Calu3 (cell line): ENCODE measurements at regions not wholly inside any gene's neighbourhood (a gene's known extent, or its start where the extent isn't known, plus 50 kb on each side); places are given as distances from the start of the nearest gene placed in this dataset.

Experiments used
- BruUV-seq: library from RNA; stranded (reverse); fragments of 400-500 nt; replicated peaks from 2 replicates; lab custom pipeline; 2021; lab: Mats Ljungman, UMichigan
- CTCF ChIA-PET: fragments of 300-600 bp; sonication (Branson Sonifier 250); formaldehyde crosslinking; loops from one replicate; lab custom pipeline; 2022; ENCODE audit warnings: antibody characterized with exemption; lab: Charles Lee
- DNase-seq: peaks from one replicate; pipeline ENCODE4 v3.0.0; 2022
- H3K27ac Mint-ChIP-seq: one replicate; pipeline ENCODE4 v1.8.0; 2022; ENCODE audit warnings: mixed read lengths; ENCODE audit not compliant: unreplicated experiment
- H3K27me3 Mint-ChIP-seq: one replicate; pipeline ENCODE4 v1.8.0; 2022; ENCODE audit warnings: mixed read lengths; ENCODE audit not compliant: unreplicated experiment
- H3K36me3 Mint-ChIP-seq: one replicate; pipeline ENCODE4 v1.8.0; 2022; ENCODE audit warnings: mild to moderate bottlenecking, moderate library complexity, mixed read lengths; ENCODE audit not compliant: insufficient read depth, unreplicated experiment
- H3K4me1 Mint-ChIP-seq: one replicate; pipeline ENCODE4 v1.8.0; 2022; ENCODE audit warnings: mild to moderate bottlenecking, low read depth, mixed read lengths; ENCODE audit not compliant: unreplicated experiment
- H3K4me3 Mint-ChIP-seq: one replicate; pipeline ENCODE4 v1.8.0; 2022; ENCODE audit warnings: mild to moderate bottlenecking, low read depth, moderate library complexity, mixed read lengths; ENCODE audit not compliant: unreplicated experiment
- H3K9me3 Mint-ChIP-seq: one replicate; pipeline ENCODE4 v1.8.0; 2022; ENCODE audit warnings: low read depth, mixed read lengths; ENCODE audit not compliant: unreplicated experiment
- intact Hi-C: fragments of 100-400 bp; cut with micrococcal nuclease; formaldehyde crosslinking; loops from one replicate; pipeline ENCODE4 v1.10.0; 2022; ENCODE audit not compliant: unreplicated experiment
- TF ChIP-seq, protein P1 (sequence below): fragments of 200-600 bp; IDR thresholded peaks from one replicate; pipeline ENCODE4 v1.8.0; 2022; ENCODE audit warnings: antibody characterized with exemption; ENCODE audit not compliant: unreplicated experiment

DNA sequence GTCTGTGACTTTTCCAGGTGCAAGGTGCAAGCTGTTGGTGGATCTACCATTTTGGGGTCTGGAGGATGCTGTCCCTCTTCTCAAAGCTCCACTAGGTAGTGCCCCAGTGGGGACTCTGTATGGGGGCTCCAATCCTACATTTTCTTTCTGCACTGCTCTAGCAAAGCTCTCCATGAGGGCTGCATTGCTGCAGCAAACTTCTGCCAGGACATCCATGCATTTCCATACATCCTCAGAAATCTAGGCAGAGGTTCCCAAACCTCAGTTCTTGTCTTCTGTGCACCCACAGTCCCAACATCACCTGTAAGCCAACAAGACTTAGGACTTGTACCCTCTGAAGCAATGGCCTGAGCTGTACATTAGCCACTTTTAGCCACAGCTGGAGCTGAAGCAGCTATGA lies 694.5 kb upstream of the BCHE start:
- no TSS peak for BruUV-seq
- H3K27me3 Mint-ChIP-seq = no peaks in the 10 kb centered on the region
- no peaks in the 10 kb centered on the region for H3K36me3 Mint-ChIP-seq
- no peak overlapping the region for H3K4me3 Mint-ChIP-seq
- H3K27ac Mint-ChIP-seq = no peak overlapping the region
- CTCF ChIA-PET = no interaction called here
- intact Hi-C loops = no loop called here
- no peak for DNase-seq
- TF ChIP-seq, protein P1, sequence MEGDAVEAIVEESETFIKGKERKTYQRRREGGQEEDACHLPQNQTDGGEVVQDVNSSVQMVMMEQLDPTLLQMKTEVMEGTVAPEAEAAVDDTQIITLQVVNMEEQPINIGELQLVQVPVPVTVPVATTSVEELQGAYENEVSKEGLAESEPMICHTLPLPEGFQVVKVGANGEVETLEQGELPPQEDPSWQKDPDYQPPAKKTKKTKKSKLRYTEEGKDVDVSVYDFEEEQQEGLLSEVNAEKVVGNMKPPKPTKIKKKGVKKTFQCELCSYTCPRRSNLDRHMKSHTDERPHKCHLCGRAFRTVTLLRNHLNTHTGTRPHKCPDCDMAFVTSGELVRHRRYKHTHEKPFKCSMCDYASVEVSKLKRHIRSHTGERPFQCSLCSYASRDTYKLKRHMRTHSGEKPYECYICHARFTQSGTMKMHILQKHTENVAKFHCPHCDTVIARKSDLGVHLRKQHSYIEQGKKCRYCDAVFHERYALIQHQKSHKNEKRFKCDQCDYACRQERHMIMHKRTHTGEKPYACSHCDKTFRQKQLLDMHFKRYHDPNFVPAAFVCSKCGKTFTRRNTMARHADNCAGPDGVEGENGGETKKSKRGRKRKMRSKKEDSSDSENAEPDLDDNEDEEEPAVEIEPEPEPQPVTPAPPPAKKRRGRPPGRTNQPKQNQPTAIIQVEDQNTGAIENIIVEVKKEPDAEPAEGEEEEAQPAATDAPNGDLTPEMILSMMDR = no peak
- H3K4me1 Mint-ChIP-seq = no peaks in the 10 kb centered on the region
- H3K9me3 Mint-ChIP-seq = peaks cover 17% of the 10 kb centered on the region

- CTCF ChIA-PET = no interaction called here
- TF ChIP-seq, protein P1 = no peak
- Mint-ChIP-seq H3K4me1 (no peaks in the 10 kb centered on the region), H3K4me3 (no peak overlapping the region), H3K36me3 (no peaks in the 10 kb centered on the region), H3K9me3 (peaks cover 11% of the 10 kb centered on the region), H3K27ac (no peak overlapping the region), H3K27me3 (no peaks in the 10 kb centered on the region)
- DNase-seq = no peak
- no TSS peak for BruUV-seq
- intact Hi-C loops = no loop called here
Observed at GRCh38 chr3:166527325-166527724, 690.1 kb upstream of the BCHE start.

DNA sequence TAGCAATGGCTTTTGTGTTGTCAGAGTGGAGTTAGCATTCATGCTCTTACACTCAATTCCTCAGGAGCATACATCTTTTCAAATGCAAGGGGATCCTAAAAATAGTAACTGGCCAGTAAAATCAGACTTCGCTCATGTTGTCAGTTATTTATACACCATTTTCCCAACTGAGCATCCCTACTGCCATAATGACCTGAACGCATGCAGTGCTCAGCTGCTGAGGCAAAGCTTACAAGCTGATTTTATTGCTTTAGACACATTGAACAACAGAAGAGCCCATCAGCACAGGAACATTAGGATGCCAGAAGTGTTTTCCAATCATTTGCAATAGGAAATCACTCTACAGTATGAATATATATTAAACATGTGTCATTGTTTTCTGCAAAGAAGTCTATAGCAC lies 689.7 kb upstream of the BCHE start:
- Mint-ChIP-seq H3K4me1 (no peaks in the 10 kb centered on the region), H3K36me3 (no peaks in the 10 kb centered on the region), H3K9me3 (peaks cover 9% of the 10 kb centered on the region), H3K27me3 (no peaks in the 10 kb centered on the region), H3K4me3 (no peak overlapping the region), H3K27ac (no peak overlapping the region)
- no peak for DNase-seq
- CTCF ChIA-PET = no interaction called here
- TF ChIP-seq, protein P1 = no peak
- BruUV-seq = no TSS peak
- intact Hi-C loops = no loop called here

- Mint-ChIP-seq H3K27me3 (no peaks in the 10 kb centered on the region), H3K27ac (no peak overlapping the region), H3K4me3 (no peak overlapping the region), H3K9me3 (no peaks in the 10 kb centered on the region), H3K36me3 (no peaks in the 10 kb centered on the region), H3K4me1 (no peaks in the 10 kb centered on the region)
- TF ChIP-seq, protein P1 = no peak
- CTCF ChIA-PET = no interaction called here
- BruUV-seq = no TSS peak
- no peak for DNase-seq
- intact Hi-C loops = no loop called here
Observed at GRCh38 chr3:166522017-166522416, 684.8 kb upstream of the BCHE start.
